ENCODE measurements at regions not wholly inside any gene's neighbourhood (a gene's known extent, or its start where the extent isn't known, plus 50 kb on each side); places are given as distances from the start of the nearest gene placed in this dataset.

DNA sequence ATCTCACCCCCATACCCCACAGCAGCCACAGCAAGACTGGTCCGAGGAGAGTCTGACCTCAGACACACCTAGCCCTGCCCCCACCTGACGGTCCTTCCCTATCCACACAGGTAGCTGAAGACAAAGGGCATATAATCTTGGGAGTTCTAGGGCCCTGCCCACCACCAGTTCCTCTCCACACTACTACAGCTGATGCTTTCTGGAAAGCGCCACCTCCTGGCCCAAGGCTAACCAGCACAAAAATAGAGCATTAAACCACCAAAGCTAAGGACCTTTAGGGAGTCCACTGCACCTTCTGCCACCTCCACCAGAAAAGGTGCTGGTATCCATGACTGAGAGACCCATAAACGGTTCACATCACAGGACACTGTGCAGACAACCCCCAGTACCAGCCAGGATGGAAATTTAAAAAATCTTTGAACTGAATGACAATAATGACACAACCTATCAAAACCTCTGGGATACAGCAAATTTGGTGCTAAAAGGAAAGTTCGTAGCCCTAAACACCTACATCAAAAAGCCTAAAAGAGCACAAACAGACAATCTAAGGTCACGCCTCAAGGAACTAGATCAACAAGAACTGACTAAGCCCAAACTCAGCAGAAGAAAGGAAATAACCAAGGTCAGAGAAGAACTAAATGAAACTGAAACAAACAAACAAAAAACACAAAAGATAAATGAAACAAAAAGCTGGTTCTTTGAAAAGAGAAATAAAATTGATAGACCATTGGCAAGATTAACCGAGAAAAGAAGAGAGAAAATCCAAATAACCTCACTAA, 122.1 kb upstream of the TPRG1 start:
- no peak for DNase-seq (ENCODE audit: low read depth in 2 of 2)

DNA sequence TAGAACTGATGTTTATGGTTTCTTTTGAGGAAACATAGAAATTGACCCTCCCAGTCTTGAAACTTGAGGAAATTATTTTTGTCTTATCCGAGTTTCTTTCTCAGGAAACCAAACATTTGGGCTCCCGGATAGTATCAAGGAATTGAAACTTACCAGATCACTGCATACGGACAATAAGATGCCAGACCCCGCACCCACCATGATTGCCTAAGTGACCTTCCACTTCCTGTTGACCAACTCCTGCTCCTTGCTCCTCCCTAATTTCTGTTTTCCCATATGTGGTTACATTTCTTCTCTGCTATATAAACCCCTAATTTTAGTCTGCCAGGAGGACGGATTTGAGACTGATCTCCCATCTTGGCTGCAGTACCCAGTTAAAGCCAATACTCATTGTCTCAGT, 118.4 kb upstream of the TPRG1 start:
- DNase-seq (ENCODE audit: low read depth in 2 of 2) = no peak

DNA sequence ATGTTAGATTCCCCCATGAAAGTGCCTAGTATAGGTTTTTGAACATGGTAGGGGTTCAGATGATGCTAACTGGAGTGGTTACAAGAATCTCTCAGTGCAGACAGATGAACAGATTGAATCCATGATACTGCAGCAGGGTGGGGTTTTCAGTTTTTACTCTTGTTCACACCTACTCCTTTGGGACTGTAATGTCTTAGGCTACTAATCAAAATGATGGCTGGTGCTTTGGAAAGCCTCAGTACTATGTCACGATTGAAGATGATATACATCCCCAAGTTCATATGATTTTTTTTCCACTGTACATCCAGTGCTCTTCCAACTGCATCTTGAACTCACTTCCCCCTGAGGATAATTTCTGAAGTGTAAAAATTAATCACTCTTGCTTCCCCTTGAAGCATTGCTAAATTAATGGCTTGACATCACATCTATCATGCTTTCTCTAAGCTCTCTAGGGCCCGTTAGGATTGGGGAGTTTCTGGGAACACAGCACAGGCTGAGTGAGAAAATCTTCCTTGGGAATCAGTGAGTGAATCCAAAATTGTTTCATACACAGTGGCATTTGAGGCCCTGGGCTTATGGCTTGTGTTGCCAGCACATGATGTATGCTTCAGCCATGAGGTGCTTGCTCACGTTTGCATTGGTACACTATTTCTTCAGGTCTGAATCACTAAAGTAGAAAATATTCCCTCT, 115.0 kb upstream of the TPRG1 start:
- no peak for DNase-seq (ENCODE audit: low read depth in 2 of 2)

DNA sequence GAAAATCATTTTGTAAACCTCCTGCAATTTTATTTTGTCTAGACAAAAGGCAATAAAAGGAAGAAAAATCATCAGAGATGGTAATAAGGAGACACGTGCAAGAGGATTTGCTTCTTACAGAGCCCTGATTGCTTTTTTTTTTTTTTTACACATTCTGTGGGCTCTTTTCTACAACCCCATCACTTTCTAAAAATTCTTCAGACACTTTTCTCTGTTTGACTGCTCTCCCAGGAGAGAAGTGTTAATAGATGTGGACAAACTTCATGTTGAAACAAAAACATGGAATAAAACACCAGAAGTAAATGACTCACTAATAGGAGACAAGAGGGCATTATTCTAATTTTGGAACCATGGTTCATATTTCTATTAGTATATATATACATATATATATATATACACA, 114.4 kb upstream of the TPRG1 start:
- no peak for DNase-seq (ENCODE audit: low read depth in 2 of 2)

DNA sequence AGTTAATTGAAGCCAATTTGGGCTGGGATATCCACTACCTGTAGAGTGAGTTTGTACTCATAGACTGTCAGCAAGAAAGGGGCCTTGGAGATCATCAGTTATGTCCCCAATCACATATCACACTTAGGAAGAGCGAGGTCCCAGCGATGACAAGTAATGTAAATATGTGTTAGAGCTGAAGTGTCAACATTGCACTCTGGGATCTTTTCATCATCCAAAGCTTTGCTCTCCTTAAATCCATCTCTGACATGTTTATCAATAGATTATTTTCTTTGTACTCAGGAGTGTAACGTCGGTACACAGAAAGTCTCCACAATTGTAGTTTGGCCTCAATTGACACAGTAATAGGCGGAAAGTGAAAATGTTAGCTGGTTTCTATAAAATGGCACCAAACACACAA, 113.7 kb upstream of the TPRG1 start:
- DNase-seq (ENCODE audit: low read depth in 2 of 2) = no peak

DNA sequence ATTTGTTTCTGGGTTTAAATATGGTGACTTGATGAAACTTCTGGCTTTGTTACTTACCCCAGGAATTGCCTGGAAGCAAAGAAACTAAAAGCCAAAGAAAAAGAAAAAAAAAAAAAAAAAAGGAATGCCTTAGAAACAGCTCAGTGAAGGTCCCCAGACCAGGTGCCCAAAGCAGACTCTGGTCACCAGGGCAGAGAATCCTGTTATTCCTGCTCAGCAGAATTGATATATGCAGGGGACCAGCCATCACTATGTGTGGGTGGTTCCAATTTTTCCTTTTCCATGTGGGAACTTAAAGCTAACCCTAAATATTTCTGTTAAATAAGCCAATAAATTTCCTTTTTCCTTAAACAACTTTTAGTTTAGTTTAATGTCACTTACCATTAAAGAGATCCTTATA, 100.8 kb upstream of the TPRG1 start:
- DNase-seq (ENCODE audit: low read depth in 2 of 2) = no peak

DNA sequence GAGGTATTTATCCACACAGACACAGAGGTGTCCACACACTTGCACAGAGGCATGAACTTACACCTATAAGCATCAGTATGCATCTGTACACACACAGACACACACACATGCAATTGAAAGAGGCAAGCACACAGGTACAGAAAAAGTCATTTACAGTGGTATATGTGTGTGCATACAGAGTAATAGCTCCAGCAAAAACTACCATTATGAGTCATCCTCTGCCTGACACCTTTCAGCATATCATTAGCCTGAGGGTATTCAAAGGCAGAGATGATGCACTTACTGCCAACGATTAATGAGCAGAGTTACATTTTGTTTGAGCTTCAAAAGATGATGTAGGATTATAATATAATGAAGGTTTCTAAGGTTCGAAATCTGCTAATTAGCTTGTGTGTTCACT, 100.3 kb upstream of the TPRG1 start:
- DNase-seq (ENCODE audit: low read depth in 2 of 2) = no peak

DNA sequence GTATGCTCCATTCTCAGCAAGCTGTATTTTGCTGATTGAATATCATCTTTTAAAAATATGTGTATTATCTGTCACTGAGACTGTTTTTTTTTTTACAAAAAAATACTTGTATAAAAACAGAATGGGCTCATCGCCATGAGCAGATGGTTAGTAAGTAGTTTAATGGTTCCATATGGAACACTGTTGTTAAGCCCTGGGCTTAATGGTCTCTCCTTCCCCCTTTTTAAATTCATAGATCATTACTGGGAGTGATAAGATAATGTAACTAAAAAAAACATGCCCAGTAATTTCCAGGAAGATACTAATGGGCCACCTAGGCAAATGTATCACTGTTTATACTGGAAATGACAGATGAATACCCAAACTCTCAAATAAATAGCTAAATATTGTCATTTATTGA, 95.3 kb upstream of the TPRG1 start:
- no peak for DNase-seq (ENCODE audit: low read depth in 2 of 2)

DNA sequence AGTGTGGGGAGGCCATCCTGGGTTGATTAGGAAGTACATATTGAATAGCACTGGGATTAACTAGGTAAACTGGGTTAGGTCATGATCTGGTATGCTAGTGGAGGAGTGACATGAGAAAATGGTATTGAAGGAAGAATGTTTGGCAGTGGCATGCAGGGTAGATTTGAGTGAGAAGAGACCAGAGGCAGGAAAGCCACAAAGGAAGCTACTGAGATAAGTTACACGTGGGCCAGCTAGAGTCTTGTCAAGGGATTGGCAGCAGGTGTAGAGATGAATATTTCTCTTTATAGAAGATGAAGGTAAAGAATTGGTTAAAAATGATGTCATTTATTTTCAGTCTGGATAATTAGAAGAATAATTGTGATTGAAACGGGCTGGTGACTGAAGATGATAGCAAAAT, 91.0 kb upstream of the TPRG1 start:
- no peak for DNase-seq (ENCODE audit: low read depth in 2 of 2)

DNA sequence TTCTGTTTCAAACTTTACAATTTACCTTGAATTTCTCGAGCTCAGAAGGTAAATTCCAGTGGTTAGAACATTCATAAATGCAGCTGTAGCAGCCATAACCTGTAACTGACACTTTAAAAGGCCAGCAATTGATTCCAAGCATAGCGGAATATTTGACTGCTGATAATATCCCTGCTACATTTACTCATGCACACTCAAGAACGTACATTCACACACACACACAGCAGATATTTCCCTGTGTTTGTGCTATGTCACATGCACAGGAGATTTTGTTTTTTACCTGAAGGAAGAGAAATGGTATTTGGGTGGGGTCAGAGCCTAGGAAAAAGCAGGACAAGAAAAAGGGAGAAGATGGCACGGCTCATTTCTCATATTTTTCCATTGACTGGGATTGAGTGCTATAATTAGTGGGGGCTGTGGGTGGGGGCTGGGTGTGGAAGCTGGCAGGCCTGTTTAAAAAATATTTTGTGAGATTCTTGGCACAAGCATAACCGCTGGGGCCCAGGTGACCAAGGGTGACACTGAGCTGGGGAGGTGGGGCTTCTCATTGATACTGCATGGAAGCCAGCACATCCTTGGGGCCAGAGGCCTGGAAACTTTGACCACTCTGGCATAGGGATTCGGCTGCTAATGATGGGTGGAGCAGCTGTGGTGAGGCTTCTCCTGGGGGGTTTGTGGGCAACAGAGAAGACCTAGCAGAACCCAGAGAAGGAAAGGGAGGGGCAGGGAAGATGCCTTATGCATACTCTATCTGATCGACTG, 88.9 kb upstream of the TPRG1 start:
- no peak for DNase-seq (ENCODE audit: low read depth in 2 of 2)

DNA sequence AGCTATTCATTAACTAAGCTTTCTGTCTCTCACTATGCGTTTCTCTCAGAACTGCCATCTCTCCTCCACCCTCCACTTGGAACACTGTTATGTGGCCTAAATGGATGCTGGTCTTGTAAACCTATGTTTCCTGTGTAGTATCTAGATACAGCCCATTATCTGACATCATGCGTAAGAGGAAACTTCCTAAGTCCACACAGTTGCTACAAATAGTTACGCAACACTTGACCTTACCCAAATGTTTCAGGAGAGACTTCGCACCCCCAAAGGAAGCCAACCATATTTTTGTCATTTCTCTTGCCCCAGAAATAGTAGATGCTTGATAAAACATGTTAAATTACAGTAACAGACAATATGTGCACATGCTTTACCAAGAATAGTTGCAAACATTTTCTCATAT, 87.2 kb upstream of the TPRG1 start:
- no peak for DNase-seq (ENCODE audit: low read depth in 2 of 2)

DNA sequence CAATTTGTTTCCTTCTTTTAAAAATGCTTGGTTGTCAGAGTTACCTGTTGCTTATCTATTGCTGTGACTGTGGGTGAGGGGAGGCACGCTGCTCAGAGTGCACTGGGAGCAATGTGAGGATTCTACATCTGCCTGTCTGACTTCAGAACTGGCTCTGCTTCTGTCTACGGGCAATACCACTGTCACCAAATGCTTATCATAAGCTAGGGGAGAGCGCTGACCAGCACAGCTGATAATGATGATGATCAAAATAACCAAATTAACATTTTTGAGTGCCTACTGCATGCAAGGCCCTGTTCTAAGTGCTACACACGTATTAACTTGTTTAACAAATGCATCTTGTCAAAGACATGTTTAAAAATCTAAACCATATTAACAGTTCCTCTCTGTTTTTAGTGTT, 79.2 kb upstream of the TPRG1 start:
- DNase-seq (ENCODE audit: low read depth in 2 of 2) = no peak

DNA sequence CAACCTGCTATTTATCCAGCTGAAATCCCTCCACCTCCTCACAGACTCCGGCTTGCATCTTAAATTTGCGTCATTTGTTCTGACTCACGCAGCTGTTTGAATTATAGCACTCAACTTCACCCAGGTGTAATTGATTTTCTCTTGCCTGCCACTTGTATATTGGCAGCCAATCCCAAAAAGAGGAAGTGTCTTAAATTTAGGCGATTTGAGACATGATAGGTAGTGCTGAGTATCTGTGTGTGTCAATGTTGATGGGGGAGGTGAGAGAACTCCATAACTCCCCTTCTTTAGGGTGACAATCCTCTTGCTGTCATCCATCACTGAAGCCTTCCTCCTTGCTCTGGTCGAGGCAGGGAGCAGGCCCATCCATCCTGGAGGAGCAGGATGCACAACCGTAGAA, 77.2 kb upstream of the TPRG1 start:
- no peak for DNase-seq (ENCODE audit: low read depth in 2 of 2)

DNA sequence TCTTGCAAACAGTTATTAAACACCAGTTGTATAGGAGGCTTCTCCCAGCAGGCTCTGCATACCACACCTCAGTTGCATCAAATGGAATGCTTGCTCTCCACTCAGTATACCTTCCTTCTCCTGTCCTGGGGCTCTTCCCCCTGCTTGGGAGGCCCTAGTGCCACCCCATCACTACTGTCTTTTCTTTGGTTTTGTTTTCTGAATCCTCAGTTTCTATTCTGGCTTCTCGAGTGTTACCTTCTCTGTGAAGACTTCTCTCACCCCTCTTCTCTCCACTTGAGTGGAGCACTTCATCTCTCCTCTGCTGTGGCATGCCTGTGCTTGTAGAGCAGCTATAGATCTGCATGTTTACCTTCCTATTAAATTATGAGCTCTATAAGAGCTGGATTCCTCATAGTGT, 75.7 kb upstream of the TPRG1 start:
- no peak for DNase-seq (ENCODE audit: low read depth in 2 of 2)

DNA sequence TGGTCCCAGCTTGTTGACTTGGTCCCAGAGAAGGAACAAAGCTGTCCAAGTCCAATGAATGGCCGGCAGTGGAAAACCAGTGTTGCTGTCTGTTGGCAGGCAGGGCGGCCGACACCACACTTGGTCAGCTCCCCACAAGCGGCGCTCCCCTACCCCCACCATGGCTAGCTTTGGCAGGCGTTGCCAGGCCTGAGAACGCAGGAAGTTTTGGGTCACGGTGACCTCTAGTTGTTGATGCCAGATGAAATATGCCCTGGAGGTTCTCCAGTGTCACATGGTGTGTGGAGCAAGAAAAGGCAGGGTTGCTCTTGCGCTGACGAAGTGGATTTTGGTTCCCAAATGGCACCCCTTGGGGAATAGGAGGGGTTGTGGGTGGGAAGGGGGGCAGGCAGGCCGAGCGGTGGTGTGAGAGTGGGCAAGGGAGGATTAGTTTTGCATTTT, 72.7 kb upstream of the TPRG1 start:
- no peak for DNase-seq (ENCODE audit: low read depth in 2 of 2)

DNA sequence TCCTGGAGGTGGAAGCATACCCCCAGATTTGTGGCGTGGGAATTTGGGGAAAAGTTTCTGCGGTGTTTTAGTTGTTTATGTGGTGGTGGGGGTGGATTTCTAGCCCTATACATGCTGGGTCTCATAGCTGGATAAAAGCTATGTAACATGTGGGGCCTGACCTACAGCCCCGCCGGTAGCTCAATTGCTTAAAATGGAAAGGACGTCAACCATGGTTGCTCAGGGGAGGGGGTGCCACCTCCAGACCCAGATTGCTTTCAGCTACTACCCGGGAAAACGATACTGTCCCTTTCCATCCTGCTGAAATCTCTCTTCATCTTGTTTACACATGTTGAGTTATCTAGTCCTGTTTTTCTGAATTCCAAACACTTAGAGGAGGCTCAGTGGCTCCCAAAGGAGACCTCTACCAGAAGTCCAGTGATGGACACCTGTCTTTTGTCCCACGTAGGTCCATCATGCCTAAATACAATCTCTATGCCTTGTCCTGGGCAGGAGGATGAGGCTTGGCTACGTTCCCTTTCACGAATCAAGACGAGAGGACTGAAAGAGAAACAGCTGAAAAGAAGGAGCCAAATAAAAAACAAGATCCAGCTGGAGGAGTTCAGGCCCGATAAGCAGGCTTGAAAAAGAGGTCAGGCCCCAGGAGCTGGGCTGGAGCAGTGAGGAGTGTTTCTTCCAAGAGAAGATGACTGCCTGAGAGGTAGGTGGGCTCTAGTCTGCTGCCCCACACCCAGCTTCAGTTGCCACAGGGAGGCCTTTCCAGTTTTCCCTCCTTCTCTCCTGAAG, 72.1 kb upstream of the TPRG1 start:
- DNase-seq (ENCODE audit: low read depth in 2 of 2) = no peak

DNA sequence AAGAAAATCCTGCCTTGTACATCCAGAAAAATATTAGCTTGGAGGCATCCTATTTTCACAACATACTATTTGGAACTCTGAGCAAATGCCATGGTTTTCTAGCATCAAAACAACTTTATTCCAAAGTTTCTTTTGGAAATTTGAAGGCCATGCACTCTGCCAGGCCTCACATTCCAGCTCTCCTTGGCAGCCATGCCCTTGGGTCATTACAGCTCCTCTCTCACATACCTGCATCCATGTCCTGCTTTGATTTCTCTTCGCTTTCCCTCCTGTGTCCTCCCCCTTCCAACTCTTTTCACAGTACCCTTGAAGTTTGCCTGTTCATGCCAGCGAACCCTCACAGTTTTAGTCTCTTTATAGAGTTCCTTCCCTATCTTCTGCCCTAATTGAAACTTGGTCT, 70.9 kb upstream of the TPRG1 start:
- DNase-seq (ENCODE audit: low read depth in 2 of 2) = no peak

DNA sequence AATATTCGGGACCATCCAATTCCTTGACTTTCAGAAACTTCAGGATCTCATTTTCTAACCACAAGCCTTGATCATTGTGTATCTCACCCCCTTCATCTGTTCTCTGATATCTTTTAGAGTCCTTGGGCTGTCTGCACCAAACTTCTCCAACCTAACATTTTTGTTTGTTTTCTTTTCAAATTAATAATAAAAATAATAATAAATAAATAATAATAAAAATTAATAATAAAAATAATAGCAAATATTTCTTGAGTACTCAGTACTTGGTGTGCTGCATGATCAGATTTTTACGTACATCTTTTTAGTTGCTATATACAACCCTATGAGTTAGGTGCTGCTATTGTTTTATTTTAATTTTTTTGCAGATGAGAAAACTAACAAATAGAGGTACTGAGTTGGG, 70.2 kb upstream of the TPRG1 start:
- no peak for DNase-seq (ENCODE audit: low read depth in 2 of 2)

DNA sequence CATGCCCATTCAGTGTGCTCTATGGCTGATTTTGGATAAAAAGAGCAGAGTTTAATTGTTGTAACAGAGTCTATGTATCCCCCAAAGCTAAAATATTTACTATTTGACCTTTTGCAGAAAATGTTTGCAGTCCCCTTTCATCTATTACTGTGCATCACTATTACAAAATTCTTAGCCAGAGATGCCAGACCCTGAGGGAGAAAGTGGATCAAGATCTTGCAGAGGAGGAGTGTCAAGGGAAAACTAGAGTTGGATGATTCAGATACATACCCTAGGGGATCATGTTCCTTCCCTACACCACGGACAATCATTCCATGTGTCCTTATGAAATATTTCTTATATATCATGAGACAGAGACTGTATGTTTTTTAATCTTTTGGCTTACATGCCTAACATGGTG, 68.6 kb upstream of the TPRG1 start:
- no peak for DNase-seq (ENCODE audit: low read depth in 2 of 2)

DNA sequence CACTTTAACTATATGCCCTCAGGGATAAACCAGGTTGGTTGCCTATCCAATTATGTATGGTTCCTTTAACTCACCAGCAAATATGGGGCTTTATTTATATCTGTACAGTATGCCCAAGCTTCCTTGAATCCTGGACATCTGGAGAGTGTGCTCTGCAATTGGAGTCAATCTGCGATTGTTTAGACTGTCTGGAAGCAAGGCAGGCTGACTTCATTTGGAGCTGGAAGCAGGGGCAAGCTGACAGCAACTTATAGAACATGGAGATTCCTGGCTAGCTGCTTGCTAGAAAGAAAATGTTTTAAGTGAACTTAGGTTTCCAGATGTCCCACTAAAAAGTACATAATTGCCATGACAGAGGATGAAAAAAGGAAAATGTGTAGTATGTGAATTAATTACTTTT, 63.7 kb upstream of the TPRG1 start:
- DNase-seq (ENCODE audit: low read depth in 2 of 2) = no peak

DNA sequence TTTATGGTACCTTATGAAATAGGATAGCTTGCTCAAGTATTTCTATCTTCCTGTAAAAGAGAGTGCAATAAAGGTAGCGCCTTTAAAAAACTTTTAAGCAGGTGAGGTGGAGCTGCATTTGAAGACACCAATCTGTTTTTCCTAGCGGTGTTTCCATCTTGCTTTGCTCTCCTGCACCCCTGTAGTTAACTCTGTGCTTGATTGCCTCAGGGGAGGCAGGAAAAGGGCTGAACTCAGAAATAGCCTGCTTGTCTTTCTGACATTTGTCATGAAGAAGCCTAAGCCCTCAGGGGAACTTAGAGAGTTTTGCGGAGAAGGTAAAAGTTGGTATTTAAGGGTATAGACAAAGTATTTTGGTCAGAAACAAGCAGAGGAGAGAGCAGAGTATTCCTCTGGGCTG, 63.0 kb upstream of the TPRG1 start:
- DNase-seq (ENCODE audit: low read depth in 2 of 2) = no peak

DNA sequence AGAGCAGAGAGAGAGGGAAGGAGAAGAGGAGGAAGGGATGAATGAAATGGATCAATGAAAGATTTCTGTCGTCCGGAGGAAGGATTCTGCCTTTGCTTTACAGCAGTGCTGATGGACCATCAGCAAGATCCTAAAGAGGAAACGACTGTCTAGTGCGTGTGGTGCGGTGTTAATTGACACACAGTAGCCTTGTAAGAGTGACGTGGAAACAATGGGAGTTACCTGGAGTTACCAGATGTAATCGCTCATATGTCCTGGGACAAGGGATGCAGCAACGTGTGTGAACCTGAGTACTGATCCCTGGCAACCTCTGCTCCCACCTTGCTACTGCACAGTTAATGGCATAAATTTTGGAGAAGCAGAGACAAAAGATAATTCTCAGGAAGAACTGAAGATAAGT, 62.6 kb upstream of the TPRG1 start:
- DNase-seq (ENCODE audit: low read depth in 2 of 2) = no peak
